Neural cell (in vitro differentiated cells): ENCODE measurements at regions not wholly inside any gene's neighbourhood (a gene's known extent, or its start where the extent isn't known, plus 50 kb on each side); places are given as distances from the start of the nearest gene placed in this dataset.

Source experiments
- H2AFZ ChIP-seq: fragments of 200-600, 300-800 bp; sonication (generic), shearing (Covaris generic); 2 replicates; pipeline ENCODE4 v1.6.0; 2014; ENCODE audit warnings: low read depth, mild to moderate bottlenecking, antibody characterized with exemption, low read length, moderate library complexity
- H3F3A ChIP-seq: fragments of 200-600 bp; shearing (Covaris generic); 2 replicates; pipeline ENCODE4 v1.6.1; 2016; ENCODE audit warnings: mild to moderate bottlenecking, moderate library complexity, mixed read lengths, antibody characterized with exemption, low read length; ENCODE audit not compliant: insufficient read depth, poor library complexity, severe bottlenecking
- H3K27ac ChIP-seq: fragments of 200-600, 300-800 bp; sonication (generic), shearing (Covaris generic); 2 replicates; pipeline ENCODE4 v1.5.1; 2014; ENCODE audit warnings: mild to moderate bottlenecking, low read length, moderate library complexity
- H3K27me3 ChIP-seq: fragments of 300-800, 200-600 bp; sonication (generic), shearing (Covaris generic); 2 replicates; pipeline ENCODE4 v1.6.0; 2014; ENCODE audit warnings: mild to moderate bottlenecking, low read depth, low read length, moderate library complexity; ENCODE audit not compliant: insufficient read depth
- H3K36me3 ChIP-seq: fragments of 300-800, 200-600 bp; sonication (generic), shearing (Covaris generic); 2 replicates; pipeline ENCODE4 v1.5.1; 2014; ENCODE audit warnings: mild to moderate bottlenecking, antibody characterized with exemption, low read length, moderate library complexity; ENCODE audit not compliant: insufficient read depth
- H3K4me2 ChIP-seq: fragments of 300-800, 200-600 bp; sonication (generic), shearing (Covaris generic); 2 replicates; pipeline ENCODE4 v1.6.0; 2014; ENCODE audit warnings: mild to moderate bottlenecking, low read length
- H3K4me3 ChIP-seq: fragments of 300-800, 200-600 bp; sonication (generic), shearing (Covaris generic); 2 replicates; pipeline ENCODE4 v1.5.1; 2014; ENCODE audit warnings: mild to moderate bottlenecking, low read length, moderate library complexity
- H3K79me2 ChIP-seq: fragments of 200-600 bp; shearing (Covaris generic); replicated peaks from 2 replicates; pipeline ENCODE4 v1.6.0; 2014; ENCODE audit warnings: mild to moderate bottlenecking, low read length, moderate library complexity; ENCODE audit not compliant: insufficient read depth
- H3K9ac ChIP-seq: fragments of 300-800, 200-600 bp; sonication (generic), shearing (Covaris generic); 2 replicates; pipeline ENCODE4 v1.6.1; 2016; ENCODE audit warnings: mild to moderate bottlenecking, low read length, mixed read lengths
- H3K9me2 ChIP-seq: fragments of 200-600 bp; shearing (Covaris generic); 2 replicates; pipeline ENCODE4 v1.6.1; 2016; ENCODE audit warnings: mild to moderate bottlenecking, low read length, mixed read lengths; ENCODE audit not compliant: insufficient read depth
- H3K9me3 ChIP-seq: fragments of 200-600, 300-800 bp; sonication (generic), shearing (Covaris generic); 2 replicates; pipeline ENCODE4 v1.6.1; 2016; ENCODE audit warnings: mild to moderate bottlenecking, mixed run types, low read length, moderate library complexity, mixed read lengths
- H4K20me1 ChIP-seq: fragments of 200-600 bp; shearing (Covaris generic); 2 replicates; pipeline ENCODE4 v1.6.1; 2016; ENCODE audit warnings: mild to moderate bottlenecking, mixed run types; ENCODE audit not compliant: insufficient read depth
- CTCF ChIP-seq: fragments of 450-650 bp; IDR thresholded peaks from 2 replicates; pipeline ENCODE4 v1.5.1; 2014; ENCODE audit warnings: antibody characterized with exemption, mild to moderate bottlenecking, moderate library complexity; ENCODE audit not compliant: poor library complexity, severe bottlenecking
- EP300 ChIP-seq: fragments of 450-650 bp; conservative IDR thresholded peaks from 2 replicates; pipeline ENCODE4 v1.6.1; 2014; ENCODE audit warnings: antibody characterized with exemption, mild to moderate bottlenecking, moderate library complexity; ENCODE audit not compliant: poor library complexity, severe bottlenecking
- EZH2 ChIP-seq: fragments of 200-600, 300-800 bp; shearing (Covaris generic), sonication (generic); IDR thresholded peaks from 2 replicates; pipeline ENCODE4 v1.6.1; 2014; ENCODE audit warnings: antibody characterized with exemption, low read length, borderline replicate concordance, mild to moderate bottlenecking; ENCODE audit not compliant: insufficient read depth, poor library complexity, severe bottlenecking
- MXI1 ChIP-seq: fragments of 450-650 bp; conservative IDR thresholded peaks from 2 replicates; pipeline ENCODE4 v1.6.1; 2014; ENCODE audit warnings: antibody characterized with exemption, mild to moderate bottlenecking; ENCODE audit not compliant: poor library complexity, severe bottlenecking
- POLR2AphosphoS5 ChIP-seq: IDR thresholded peaks from 2 replicates; pipeline ENCODE4 v1.6.1; 2012
- RAD21 ChIP-seq: fragments of 450-650 bp; conservative IDR thresholded peaks from 2 replicates; pipeline ENCODE4 v1.6.1; 2014; ENCODE audit warnings: antibody characterized with exemption, mild to moderate bottlenecking, moderate library complexity
- REST ChIP-seq: IDR thresholded peaks from 2 replicates; pipeline ENCODE4 v1.6.1; 2012; ENCODE audit warnings: borderline replicate concordance
- SMC3 ChIP-seq: fragments of 450-650 bp; conservative IDR thresholded peaks from 2 replicates; pipeline ENCODE4 v1.6.1; 2014; ENCODE audit warnings: antibody characterized with exemption, mild to moderate bottlenecking, moderate library complexity; ENCODE audit not compliant: poor library complexity
- TAF1 ChIP-seq: IDR thresholded peaks from 2 replicates; pipeline ENCODE4 v1.6.1; 2012; ENCODE audit warnings: low read depth

GRCh38 chr1:168400139-168400538 is 119.5 kb downstream of the TBX19 start:
- Histone ChIP-seq H3K9ac (no peak overlapping the region), H3K4me2 (no peak overlapping the region), H3K27me3 (no peaks in the 10 kb centered on the region), H3K4me3 (no peak overlapping the region), H3K27ac (peak overlapping the region; percentile 93), H2AFZ (no peak overlapping the region), H3K9me2 (no peaks in the 10 kb centered on the region), H3K9me3 (no peaks in the 10 kb centered on the region), H3K36me3 (no peaks in the 10 kb centered on the region), H4K20me1 (no peaks in the 10 kb centered on the region), H3K79me2 (no peaks in the 10 kb centered on the region), H3F3A (no peaks in the 10 kb centered on the region)
- TF ChIP-seq TAF1 (no peak), POLR2AphosphoS5 (no peak), MXI1 (no peak), SMC3 (no peak), EZH2 (no peak), REST (no peak), CTCF (no peak), RAD21 (no peak), EP300 (no peak)

- Histone ChIP-seq H3K4me3 (no peak overlapping the region), H4K20me1 (no peaks in the 10 kb centered on the region), H3K79me2 (no peaks in the 10 kb centered on the region), H3K4me2 (no peak overlapping the region), H3K9ac (no peak overlapping the region), H3K9me3 (no peaks in the 10 kb centered on the region), H3F3A (no peaks in the 10 kb centered on the region), H3K27ac (no peak overlapping the region), H3K36me3 (no peaks in the 10 kb centered on the region), H2AFZ (no peak overlapping the region), H3K9me2 (no peaks in the 10 kb centered on the region), H3K27me3 (no peaks in the 10 kb centered on the region)
- TF ChIP-seq POLR2AphosphoS5 (no peak), TAF1 (no peak), REST (no peak), CTCF (no peak), EP300 (no peak), RAD21 (no peak), EZH2 (no peak), SMC3 (no peak), MXI1 (no peak)
Observed at GRCh38 chr1:168397806-168398205, 117.1 kb downstream of the TBX19 start.
